Common myeloid progenitor, CD34-positive (primary cell): ENCODE measurements at regions not wholly inside any gene's neighbourhood (a gene's known extent, or its start where the extent isn't known, plus 50 kb on each side); places are given as distances from the start of the nearest gene placed in this dataset.

Experiments used
- CTCF ChIA-PET: fragments of 350-600 bp; sonication (Branson Sonifier 250); formaldehyde crosslinking; loops from one replicate; lab custom pipeline; 2021; ENCODE audit warnings: antibody characterized with exemption; lab: Charles Lee
- POLR2A ChIA-PET: fragments of 350-600 bp; sonication (Branson Sonifier 250); formaldehyde crosslinking; loops from one replicate; lab custom pipeline; 2021; ENCODE audit warnings: antibody characterized with exemption; lab: Charles Lee
- DNase-seq, 3 donors: peaks; one replicate each; pipeline versions ENCODE4 v3.0.0 to v3.0.0-alpha.2; 2013
- H3K27ac ChIP-seq, 2 experiments: 1 replicate in 1 of 2; 2 replicates in 1 of 2; pipeline ENCODE4 v1.7.0; 2013; ENCODE audit warnings: inconsistent platforms in 2 of 2, low read length in 2 of 2, mild to moderate bottlenecking in 2 of 2, low read depth in 1 of 2, moderate library complexity in 1 of 2; ENCODE audit not compliant: severe bottlenecking in 2 of 2, insufficient read depth in 1 of 2, poor library complexity in 1 of 2
- H3K27me3 ChIP-seq, 5 experiments: replicated peaks in 2 of 5; 1 replicate in 3 of 5; 2 replicates in 2 of 5; pipeline versions ENCODE4 v1.6.1 to v1.7.0; 2013; ENCODE audit warnings: low read length in 4 of 5, mild to moderate bottlenecking in 2 of 5, moderate library complexity in 2 of 5, inconsistent platforms in 1 of 5; ENCODE audit not compliant: insufficient read depth in 5 of 5, control insufficient read depth in 4 of 5
- H3K36me3 ChIP-seq, 4 experiments: 1 replicate in 2 of 4; 2 replicates in 2 of 4; pipeline versions ENCODE4 v1.6.1 to v1.7.0; 2013; ENCODE audit warnings: low read length in 3 of 4, control low read depth in 1 of 4, mild to moderate bottlenecking in 1 of 4; ENCODE audit not compliant: control insufficient read depth in 4 of 4, insufficient read depth in 4 of 4
- H3K4me1 ChIP-seq, 4 experiments: 1 replicate in 3 of 4; 2 replicates in 1 of 4; pipeline versions ENCODE4 v1.6.1 to v1.7.1; 2013; ENCODE audit warnings: low read length in 3 of 4, mild to moderate bottlenecking in 3 of 4, control low read depth in 1 of 4, inconsistent platforms in 1 of 4, moderate library complexity in 1 of 4; ENCODE audit not compliant: control insufficient read depth in 4 of 4, insufficient read depth in 4 of 4; ENCODE audit errors: control extremely low read depth in 1 of 4
- H3K4me3 ChIP-seq, 7 experiments: 1 replicate in 4 of 7; 2 replicates in 3 of 7; pipeline versions ENCODE4 v1.5.1 to v1.7.0; 2013; ENCODE audit warnings: mild to moderate bottlenecking in 7 of 7, low read length in 6 of 7, moderate library complexity in 6 of 7, inconsistent platforms in 2 of 7, low read depth in 2 of 7, control low read depth in 1 of 7; ENCODE audit not compliant: insufficient read depth in 4 of 7, control insufficient read depth in 1 of 7; ENCODE audit errors: extremely low read depth in 1 of 7
- H3K9me3 ChIP-seq, 5 experiments: 1 replicate in 4 of 5; 2 replicates in 1 of 5; pipeline versions ENCODE4 v1.6.1 to v1.7.1; 2013; ENCODE audit warnings: low read length in 4 of 5, mild to moderate bottlenecking in 2 of 5, inconsistent platforms in 1 of 5, low read depth in 1 of 5, moderate library complexity in 1 of 5; ENCODE audit not compliant: control insufficient read depth in 4 of 5, insufficient read depth in 2 of 5; ENCODE audit errors: control extremely low read depth in 1 of 5
- WGBS: methylation state at CpG from one replicate; pipeline ENCODE4 v1.1.5; 2013; ENCODE audit not compliant: insufficient coverage; 5-methylcytosine and 5-hydroxymethylcytosine counted together

DNA sequence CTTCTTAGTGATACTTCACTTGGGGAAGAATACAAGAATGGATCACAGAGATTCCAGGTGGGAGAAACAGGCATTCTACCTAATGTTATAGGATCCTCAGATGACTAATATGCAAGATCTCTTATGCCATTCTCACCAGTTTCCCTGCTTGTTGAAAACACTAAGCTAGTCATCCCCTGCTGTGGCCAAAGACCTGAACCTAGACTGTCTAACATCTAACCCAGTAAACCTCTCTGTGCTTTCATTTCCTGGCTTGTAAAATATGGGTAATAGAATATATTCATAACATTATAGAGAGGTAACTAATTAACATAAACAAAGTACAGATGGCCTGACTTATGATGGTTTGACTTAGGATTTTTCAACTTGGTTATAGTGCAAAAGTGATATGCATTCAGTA is 776.3 kb downstream of the TUSC7 start:
- H3K27ac ChIP-seq: no peak overlapping the region
- POLR2A ChIA-PET: no interaction called here
- no peaks in the 10 kb centered on the region for H3K9me3 ChIP-seq
- no peaks in the 10 kb centered on the region for H3K36me3 ChIP-seq
- H3K4me3 ChIP-seq: no peak overlapping the region
- no peak for DNase-seq
- CTCF ChIA-PET: interaction anchor here (0.5 kb wide), 1 partner anchor 81 kb away, joined by 3 read pairs; no protein-coding TSS in a partner anchor
- H3K27me3 ChIP-seq: no peaks in the 10 kb centered on the region
- H3K4me1 ChIP-seq: no peaks in the 10 kb centered on the region

- no peak overlapping the region for H3K4me3 ChIP-seq
- ChIA-PET POLR2A (no interaction called here), CTCF (no interaction called here)
- H3K36me3 ChIP-seq: no peaks in the 10 kb centered on the region
- WGBS: 85% methylated on average over 2 of the region's 5 CpGs
- no peak for DNase-seq
- no peaks in the 10 kb centered on the region for H3K9me3 ChIP-seq
- no peak overlapping the region for H3K27ac ChIP-seq
- H3K4me1 ChIP-seq: no peaks in the 10 kb centered on the region
- H3K27me3 ChIP-seq: no peaks in the 10 kb centered on the region
These were observed 777.4 kb downstream of the TUSC7 start for GRCh38 chr3:117486719-117487716.

DNA sequence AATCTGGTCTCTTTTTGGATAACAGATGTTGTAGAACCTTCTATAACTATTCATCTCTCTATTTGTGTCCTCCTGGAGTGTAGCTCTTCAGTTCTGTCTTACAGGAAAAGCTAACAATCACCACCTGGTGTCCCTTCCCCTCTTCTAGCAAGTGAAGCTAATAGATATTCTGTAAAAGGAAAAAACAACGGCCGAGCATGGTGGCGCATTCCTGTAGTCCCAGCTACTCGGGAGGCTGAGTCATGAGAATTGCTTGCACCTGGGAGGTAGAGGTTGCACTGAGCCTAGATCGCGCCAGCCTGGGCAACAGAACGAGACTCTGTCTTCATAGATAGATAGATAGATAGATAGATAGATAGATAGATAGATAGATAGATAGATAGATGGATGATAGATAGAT is 779.4 kb downstream of the TUSC7 start:
- Histone ChIP-seq H3K4me3 (no peak overlapping the region), H3K27me3 (no peaks in the 10 kb centered on the region), H3K36me3 (no peaks in the 10 kb centered on the region), H3K9me3 (no peaks in the 10 kb centered on the region), H3K27ac (no peak overlapping the region), H3K4me1 (no peaks in the 10 kb centered on the region)
- DNase-seq: no peak
- ChIA-PET POLR2A (no interaction called here), CTCF (no interaction called here)
- WGBS: 76% methylated on average over 3 of the region's 7 CpGs

GRCh38 chr3:117489663-117490079 is 780.1 kb downstream of the TUSC7 start:
- ChIA-PET CTCF (no interaction called here), POLR2A (no interaction called here)
- 100% methylated on average over 1 of the region's 2 CpGs for WGBS
- H3K27me3 ChIP-seq: no peaks in the 10 kb centered on the region
- no peaks in the 10 kb centered on the region for H3K4me1 ChIP-seq
- no peak overlapping the region for H3K4me3 ChIP-seq
- no peaks in the 10 kb centered on the region for H3K36me3 ChIP-seq
- no peak overlapping the region for H3K27ac ChIP-seq
- H3K9me3 ChIP-seq: no peaks in the 10 kb centered on the region
- DNase-seq: no peak

- CTCF ChIA-PET: no interaction called here
- H3K9me3 ChIP-seq: no peaks in the 10 kb centered on the region
- WGBS: 100% methylated on average over 1 of the region's 1 CpG
- POLR2A ChIA-PET: no interaction called here
- no peak overlapping the region for H3K4me3 ChIP-seq
- no peak overlapping the region for H3K27ac ChIP-seq
- DNase-seq: no peak
- H3K36me3 ChIP-seq: no peaks in the 10 kb centered on the region
- H3K4me1 ChIP-seq: no peaks in the 10 kb centered on the region
- H3K27me3 ChIP-seq: no peaks in the 10 kb centered on the region
These were observed 781.1 kb downstream of the TUSC7 start for GRCh38 chr3:117490716-117491115.

GRCh38 chr3:117495620-117496019 is 786.0 kb downstream of the TUSC7 start:
- no peak overlapping the region for H3K27ac ChIP-seq
- ChIA-PET POLR2A (no interaction called here), CTCF (no interaction called here)
- H3K9me3 ChIP-seq: no peaks in the 10 kb centered on the region
- no peak overlapping the region for H3K4me3 ChIP-seq
- no peaks in the 10 kb centered on the region for H3K27me3 ChIP-seq
- no peak for DNase-seq
- no peaks in the 10 kb centered on the region for H3K36me3 ChIP-seq
- WGBS: no CpG with 5 or more reads among the region's 2 CpGs
- H3K4me1 ChIP-seq: no peaks in the 10 kb centered on the region

DNA sequence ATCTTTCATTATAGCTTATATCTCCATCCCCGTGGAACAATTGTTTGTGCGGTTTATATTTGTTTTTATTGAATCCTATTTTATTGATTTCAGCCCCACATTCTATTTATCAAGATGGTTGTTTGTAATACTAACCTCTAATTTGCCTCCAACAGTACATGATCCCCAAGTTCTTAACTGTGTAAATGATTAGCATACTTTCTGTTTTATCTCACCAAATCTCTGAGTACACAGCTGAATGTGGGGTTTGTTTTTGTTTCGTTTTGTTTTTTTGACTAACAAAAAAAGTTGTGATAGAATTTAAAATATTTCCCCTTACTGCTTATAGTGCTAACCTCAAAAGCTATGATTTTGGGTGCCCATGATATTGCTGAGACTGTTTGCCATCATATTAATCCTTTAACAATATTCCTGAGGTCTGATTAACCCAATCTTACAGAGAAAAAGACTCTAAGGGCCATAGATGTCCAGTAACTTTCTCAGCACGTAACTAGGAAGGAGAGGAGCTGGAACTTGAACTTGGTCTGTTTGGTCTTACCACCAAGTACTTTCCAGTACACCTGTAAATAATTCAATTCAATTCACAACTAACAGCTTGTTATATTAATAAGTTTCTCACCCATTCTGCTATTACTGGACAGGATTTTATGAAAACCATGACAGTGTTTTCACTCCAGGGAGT is 789.8 kb downstream of the TUSC7 start:
- H3K27ac ChIP-seq: no peak overlapping the region
- H3K27me3 ChIP-seq: no peaks in the 10 kb centered on the region
- ChIA-PET POLR2A (no interaction called here), CTCF (no interaction called here)
- no peaks in the 10 kb centered on the region for H3K4me1 ChIP-seq
- no peaks in the 10 kb centered on the region for H3K9me3 ChIP-seq
- DNase-seq: no peak
- WGBS: 80% methylated on average over 1 of the region's 4 CpGs
- H3K36me3 ChIP-seq: no peaks in the 10 kb centered on the region
- H3K4me3 ChIP-seq: no peak overlapping the region
